Natural killer cell treated with Interleukin-12 subunit alpha and Interleukin-12 subunit beta and Interleukin-15 and Interleukin-18, amount 100 ng/mL, for 72 hours (primary cell): ENCODE measurements at regions not wholly inside any gene's neighbourhood (a gene's known extent, or its start where the extent isn't known, plus 50 kb on each side); places are given as distances from the start of the nearest gene placed in this dataset.

Source experiments
- ATAC-seq, 2 donors: fragments of 150-1000 bp; cut with Tn5 transposase in 1 of 2; sonication (Bioruptor Pico), chemical (Tn5 transposase) in 1 of 2; 2 replicates each; pipeline ENCODE4 v1.10.0; 2021
- DNase-seq: peaks from one replicate; pipeline ENCODE4 v3.0.0; 2022; ENCODE audit warnings: low spot score
- H3K27ac Mint-ChIP-seq, 2 donors: 1 replicate in 1 of 2; 2 replicates in 1 of 2; pipeline ENCODE4 v1.8.0; 2022; ENCODE audit warnings: mixed read lengths in 2 of 2, mild to moderate bottlenecking in 1 of 2, moderate library complexity in 1 of 2
- H3K27me3 Mint-ChIP-seq, 2 donors: 1 replicate in 1 of 2; 2 replicates in 1 of 2; pipeline ENCODE4 v1.8.0; 2022; ENCODE audit warnings: mixed read lengths in 2 of 2
- H3K36me3 Mint-ChIP-seq: one replicate; pipeline ENCODE4 v1.8.0; 2022; ENCODE audit warnings: mixed read lengths
- H3K4me1 Mint-ChIP-seq, 2 donors: 1 replicate in 1 of 2; 2 replicates in 1 of 2; pipeline ENCODE4 v1.8.0; 2022; ENCODE audit warnings: low read depth in 2 of 2, mixed read lengths in 2 of 2, mild to moderate bottlenecking in 1 of 2
- H3K4me3 Mint-ChIP-seq: one replicate; pipeline ENCODE4 v1.8.0; 2022; ENCODE audit warnings: mixed read lengths
- H3K9me3 Mint-ChIP-seq: 2 replicates; pipeline ENCODE4 v1.8.0; 2022; ENCODE audit warnings: mixed read lengths

GRCh38 chr18:51762373-51762772, 564.9 kb upstream of the MEX3C start:
- Mint-ChIP-seq H3K36me3 (no peaks in the 10 kb centered on the region), H3K4me3 (no peak overlapping the region), H3K27ac (no peak overlapping the region), H3K9me3 (peaks cover 12% of the 10 kb centered on the region), H3K27me3 (peaks cover 4 to 14% of the 10 kb centered on the region in 2 donors), H3K4me1 (no peaks in the 10 kb centered on the region)
- DNase-seq (no peak), ATAC-seq (no peak)

- no peak for ATAC-seq
- no peaks in the 10 kb centered on the region for H3K4me1 Mint-ChIP-seq
- H3K4me3 Mint-ChIP-seq, result no peak overlapping the region
- H3K27me3 Mint-ChIP-seq, result peaks cover 4 to 14% of the 10 kb centered on the region in 2 donors
- H3K36me3 Mint-ChIP-seq, result no peaks in the 10 kb centered on the region
- H3K9me3 Mint-ChIP-seq, result peaks cover 12% of the 10 kb centered on the region
- H3K27ac Mint-ChIP-seq, result no peak overlapping the region
- no peak for DNase-seq
These were observed 568.3 kb upstream of the MEX3C start for GRCh38 chr18:51765606-51766360.

GRCh38 chr18:51767293-51767692, 569.8 kb upstream of the MEX3C start:
- Mint-ChIP-seq H3K27me3 (peaks cover 4 to 21% of the 10 kb centered on the region in 2 donors), H3K4me3 (no peak overlapping the region), H3K4me1 (no peaks in the 10 kb centered on the region), H3K36me3 (no peaks in the 10 kb centered on the region), H3K27ac (no peak overlapping the region), H3K9me3 (peaks cover 14% of the 10 kb centered on the region)
- ATAC-seq (no peak), DNase-seq (no peak)

- Mint-ChIP-seq H3K27me3 (peaks cover 0 to 8% of the 10 kb centered on the region in 2 donors), H3K27ac (no peak overlapping the region), H3K4me3 (no peak overlapping the region), H3K9me3 (peaks cover 3% of the 10 kb centered on the region), H3K36me3 (no peaks in the 10 kb centered on the region), H3K4me1 (no peaks in the 10 kb centered on the region)
- ATAC-seq, result no peak
- DNase-seq, result no peak
These were observed 561.9 kb upstream of the DCC start for GRCh38 chr18:51778115-51778514.

- Mint-ChIP-seq H3K4me3 (no peak overlapping the region), H3K27ac (no peak overlapping the region), H3K4me1 (no peaks in the 10 kb centered on the region), H3K36me3 (no peaks in the 10 kb centered on the region), H3K9me3 (peaks cover 9% of the 10 kb centered on the region), H3K27me3 (peaks cover 0 to 6% of the 10 kb centered on the region in 2 donors)
- DNase-seq (no peak), ATAC-seq (no peak)
These were observed 550.1 kb upstream of the DCC start for GRCh38 chr18:51789871-51790270.

- Mint-ChIP-seq H3K4me1 (no peaks in the 10 kb centered on the region), H3K27ac (no peak overlapping the region), H3K4me3 (no peak overlapping the region), H3K27me3 (no peaks in the 10 kb centered on the region), H3K36me3 (no peaks in the 10 kb centered on the region), H3K9me3 (peaks cover 7% of the 10 kb centered on the region)
- no peak for ATAC-seq
- DNase-seq, result no peak
These were observed 538.5 kb upstream of the DCC start for GRCh38 chr18:51801514-51801913.

GRCh38 chr18:51802569-51803428, 537.2 kb upstream of the DCC start:
- no peaks in the 10 kb centered on the region for H3K27me3 Mint-ChIP-seq
- H3K27ac Mint-ChIP-seq, result no peak overlapping the region
- H3K36me3 Mint-ChIP-seq, result no peaks in the 10 kb centered on the region
- no peak for ATAC-seq
- no peak for DNase-seq
- H3K9me3 Mint-ChIP-seq, result peaks cover 7% of the 10 kb centered on the region
- no peak overlapping the region for H3K4me3 Mint-ChIP-seq
- H3K4me1 Mint-ChIP-seq, result no peaks in the 10 kb centered on the region

GRCh38 chr18:51807336-51807735, 532.7 kb upstream of the DCC start:
- no peak for DNase-seq
- H3K27me3 Mint-ChIP-seq, result no peaks in the 10 kb centered on the region
- H3K4me3 Mint-ChIP-seq, result no peak overlapping the region
- no peaks in the 10 kb centered on the region for H3K4me1 Mint-ChIP-seq
- H3K36me3 Mint-ChIP-seq, result no peaks in the 10 kb centered on the region
- H3K27ac Mint-ChIP-seq, result no peak overlapping the region
- no peak for ATAC-seq
- H3K9me3 Mint-ChIP-seq, result peaks cover 6% of the 10 kb centered on the region

GRCh38 chr18:51811883-51812282, 528.1 kb upstream of the DCC start:
- peaks cover 11% of the 10 kb centered on the region for H3K9me3 Mint-ChIP-seq

GRCh38 chr18:51813740-51814139, 526.3 kb upstream of the DCC start:
- ATAC-seq, result no peak
- no peak for DNase-seq
- no peak overlapping the region for H3K4me3 Mint-ChIP-seq
- H3K36me3 Mint-ChIP-seq, result no peaks in the 10 kb centered on the region
- H3K4me1 Mint-ChIP-seq, result no peaks in the 10 kb centered on the region
- H3K9me3 Mint-ChIP-seq, result peaks cover 11% of the 10 kb centered on the region
- no peak overlapping the region for H3K27ac Mint-ChIP-seq
- H3K27me3 Mint-ChIP-seq, result no peaks in the 10 kb centered on the region

More at GRCh38 chr18:51811883-51812282, 528.1 kb upstream of the DCC start:
- ATAC-seq (no peak), DNase-seq (no peak)
- Mint-ChIP-seq H3K4me1 (no peaks in the 10 kb centered on the region), H3K27me3 (no peaks in the 10 kb centered on the region), H3K4me3 (no peak overlapping the region), H3K36me3 (no peaks in the 10 kb centered on the region), H3K27ac (no peak overlapping the region)

- Mint-ChIP-seq H3K36me3 (no peaks in the 10 kb centered on the region), H3K4me1 (no peaks in the 10 kb centered on the region), H3K27ac (no peak overlapping the region), H3K4me3 (no peak overlapping the region), H3K9me3 (peaks cover 10% of the 10 kb centered on the region), H3K27me3 (no peaks in the 10 kb centered on the region)
- DNase-seq (no peak), ATAC-seq (no peak)
These were observed 518.4 kb upstream of the DCC start for GRCh38 chr18:51821610-51822009.

GRCh38 chr18:51824746-51825145, 515.3 kb upstream of the DCC start:
- peaks cover 11% of the 10 kb centered on the region for H3K36me3 Mint-ChIP-seq
- no peaks in the 10 kb centered on the region for H3K4me1 Mint-ChIP-seq
- ATAC-seq (no peak), DNase-seq (no peak)
- H3K27ac Mint-ChIP-seq, result no peak overlapping the region
- no peak overlapping the region for H3K4me3 Mint-ChIP-seq
- no peaks in the 10 kb centered on the region for H3K27me3 Mint-ChIP-seq
- H3K9me3 Mint-ChIP-seq, result peaks cover 18% of the 10 kb centered on the region

- ATAC-seq, result no peak
- H3K4me3 Mint-ChIP-seq, result no peak overlapping the region
- H3K27ac Mint-ChIP-seq, result no peak overlapping the region
- H3K9me3 Mint-ChIP-seq, result peaks cover 3% of the 10 kb centered on the region
- H3K4me1 Mint-ChIP-seq, result no peaks in the 10 kb centered on the region
- peaks cover under 1% of the 10 kb centered on the region for H3K36me3 Mint-ChIP-seq
- DNase-seq, result no peak
- H3K27me3 Mint-ChIP-seq, result no peaks in the 10 kb centered on the region
These were observed 506.1 kb upstream of the DCC start for GRCh38 chr18:51833850-51834249.

- Mint-ChIP-seq H3K9me3 (peaks cover 11% of the 10 kb centered on the region), H3K36me3 (no peaks in the 10 kb centered on the region), H3K4me1 (no peaks in the 10 kb centered on the region), H3K27ac (no peak overlapping the region), H3K27me3 (no peaks in the 10 kb centered on the region), H3K4me3 (no peak overlapping the region)
- no peak for DNase-seq
- no peak for ATAC-seq
These were observed 491.3 kb upstream of the DCC start for GRCh38 chr18:51848702-51849101.
